HG03060 (cell line): ENCODE measurements at regions not wholly inside any gene's neighbourhood (a gene's known extent, or its start where the extent isn't known, plus 50 kb on each side); places are given as distances from the start of the nearest gene placed in this dataset.
"Not testable (repeated sequence)": the region's sequence is repeated elsewhere in the genome, so short reads cannot be mapped to it uniquely, and the experiment has no call there.

Experiments
- ATAC-seq: cut with Tn5 transposase; IDR thresholded peaks from one replicate; pipeline ENCODE4 v1.9.1; 2021; ENCODE audit warnings: low read depth, moderate number of reproducible peaks; ENCODE audit not compliant: unreplicated experiment

DNA sequence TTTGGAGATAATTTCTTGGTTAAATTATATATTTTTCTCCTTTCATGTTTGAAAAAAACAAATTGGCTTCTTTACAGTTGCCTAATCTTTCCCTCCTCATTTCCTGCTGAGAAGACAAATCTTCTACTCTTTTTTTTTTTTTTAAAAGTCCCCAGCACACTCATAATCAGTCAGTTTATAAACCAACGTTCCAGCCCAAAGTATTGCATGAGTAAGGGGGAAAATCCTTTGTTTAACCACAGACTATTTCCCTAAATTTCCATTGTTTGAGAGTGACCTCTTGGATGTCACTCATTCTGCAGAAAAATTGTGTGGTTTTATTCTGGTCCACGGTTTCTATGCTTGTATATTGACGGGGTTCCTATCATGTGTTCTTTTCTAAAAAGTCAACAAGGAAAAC is 55.1 kb upstream of the TLR4 start:
- ATAC-seq: no peak

DNA sequence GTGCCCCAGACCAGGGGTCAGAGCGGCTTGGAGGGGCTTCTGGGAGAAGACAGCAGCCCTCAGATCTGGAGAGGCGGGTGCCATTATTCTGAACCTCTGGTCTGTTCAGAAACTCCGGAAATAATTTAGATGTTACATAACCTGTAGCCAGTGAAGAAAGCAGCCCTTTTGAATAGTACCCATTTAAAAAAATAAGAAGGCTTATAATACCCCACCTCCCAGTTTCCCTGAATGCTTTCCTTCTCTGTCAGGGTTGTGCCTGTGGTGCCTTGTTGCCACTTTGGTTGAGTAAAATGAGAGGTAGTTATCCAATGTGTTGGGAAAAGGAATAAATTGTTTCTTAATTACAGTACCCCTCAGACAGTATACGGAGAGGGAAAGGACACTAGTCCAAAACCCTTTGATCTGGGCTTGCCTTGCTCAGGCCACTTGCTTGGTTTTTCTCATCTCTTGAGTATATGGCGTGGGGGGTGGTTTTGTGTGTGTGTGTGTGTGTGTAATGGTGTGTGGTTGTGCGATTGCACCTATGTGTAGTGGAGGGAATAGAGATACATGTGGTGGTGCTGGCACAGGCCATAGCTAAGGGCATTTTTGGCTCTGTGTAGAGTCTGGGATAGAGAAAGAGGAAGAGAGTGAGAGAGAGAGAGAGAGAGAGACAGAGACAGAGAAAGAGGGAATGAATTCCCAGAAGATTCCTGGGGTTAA is 59.1 kb upstream of the TLR4 start:
- ATAC-seq: no peak

DNA sequence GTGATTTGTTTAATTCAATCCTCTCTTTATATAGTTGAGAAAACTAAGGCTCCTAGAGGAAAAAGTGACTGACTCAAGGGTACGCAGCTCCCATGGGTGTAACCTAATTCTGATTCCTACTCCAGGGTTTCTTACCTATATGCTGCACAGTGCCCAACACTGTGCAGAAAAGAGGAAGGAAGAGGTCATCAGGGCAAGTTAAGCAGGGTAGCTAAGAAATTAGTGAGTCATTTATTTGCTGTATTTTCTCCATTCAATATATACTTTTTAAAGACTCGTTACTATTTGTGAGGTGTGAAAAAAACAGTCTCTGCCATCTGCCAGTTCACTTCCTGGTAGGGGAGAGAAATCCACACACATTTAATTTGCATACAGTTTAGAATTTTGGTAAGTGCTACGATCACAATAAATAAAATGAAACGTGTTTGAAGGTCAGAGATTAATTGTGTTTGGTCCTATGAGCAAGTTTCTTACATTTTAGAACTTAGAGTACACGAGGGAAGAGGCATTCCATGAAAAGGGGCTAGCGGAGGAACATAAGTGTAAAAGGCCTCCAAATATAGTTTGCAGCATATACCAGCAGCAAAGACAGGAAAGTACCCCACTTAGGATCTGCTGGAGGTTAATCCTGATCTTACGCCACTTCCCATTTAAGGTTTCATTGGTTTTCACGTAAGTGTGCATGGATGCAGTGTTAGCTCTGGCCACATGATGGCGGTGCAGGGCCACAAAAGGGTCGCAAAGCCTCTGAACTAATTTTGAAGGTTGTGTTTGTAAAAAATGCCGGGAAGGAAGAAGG is 59.9 kb upstream of the TLR4 start:
- peak; percentile 38 for ATAC-seq

DNA sequence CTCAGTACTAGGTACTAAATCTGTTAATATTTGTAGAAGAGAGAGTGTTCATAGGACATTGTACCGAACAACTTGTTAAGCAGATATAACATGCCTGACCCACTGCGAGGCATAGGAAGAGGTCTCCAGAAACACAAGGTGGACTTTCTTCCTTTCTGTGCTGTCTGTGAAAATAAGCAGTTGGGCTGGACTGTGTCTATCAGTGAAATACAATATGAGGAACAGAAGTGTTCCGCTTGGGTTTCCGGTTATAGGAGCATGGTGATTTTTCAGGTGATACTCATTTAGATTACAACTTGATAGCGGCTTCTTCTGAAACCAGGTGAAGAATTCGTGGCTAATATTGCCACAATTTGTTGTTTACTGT is 60.9 kb upstream of the TLR4 start:
- no peak for ATAC-seq

DNA sequence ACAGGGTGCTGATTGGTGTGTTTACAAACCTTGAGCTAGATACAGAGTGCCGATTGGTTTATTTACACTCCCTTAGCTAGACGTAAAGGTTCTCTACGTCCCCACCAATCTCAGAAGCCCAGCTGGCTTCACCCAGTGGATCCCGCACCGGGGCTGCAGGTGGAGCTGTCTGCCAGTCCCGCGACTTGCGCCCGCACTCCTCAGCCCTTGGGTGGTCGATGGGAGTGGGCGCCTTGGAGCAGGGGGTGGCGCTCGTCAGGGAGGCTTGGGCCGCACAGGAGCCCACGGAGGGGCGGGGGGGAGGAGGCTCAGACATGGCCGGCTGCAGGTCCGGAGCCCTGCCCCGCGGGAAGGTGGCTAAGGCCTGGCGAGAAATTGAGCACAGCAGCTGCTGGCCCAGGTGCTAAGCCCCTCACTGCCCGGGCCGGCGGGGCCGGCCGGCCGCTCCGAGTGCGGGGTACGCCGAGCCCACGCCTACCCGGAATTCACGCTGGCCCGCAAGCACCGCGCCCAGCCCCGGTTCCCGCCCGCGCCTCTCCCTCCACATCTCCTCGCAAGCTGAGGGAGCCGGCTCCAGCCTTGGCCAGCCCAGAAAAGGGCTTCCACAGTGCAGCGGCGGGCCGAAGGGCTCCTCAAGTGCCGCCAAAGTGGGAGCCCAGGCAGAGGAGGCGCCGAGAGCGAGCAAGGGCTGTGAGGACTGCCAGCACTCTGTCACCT is 61.5 kb upstream of the TLR4 start:
- ATAC-seq: not testable (repeated sequence)

DNA sequence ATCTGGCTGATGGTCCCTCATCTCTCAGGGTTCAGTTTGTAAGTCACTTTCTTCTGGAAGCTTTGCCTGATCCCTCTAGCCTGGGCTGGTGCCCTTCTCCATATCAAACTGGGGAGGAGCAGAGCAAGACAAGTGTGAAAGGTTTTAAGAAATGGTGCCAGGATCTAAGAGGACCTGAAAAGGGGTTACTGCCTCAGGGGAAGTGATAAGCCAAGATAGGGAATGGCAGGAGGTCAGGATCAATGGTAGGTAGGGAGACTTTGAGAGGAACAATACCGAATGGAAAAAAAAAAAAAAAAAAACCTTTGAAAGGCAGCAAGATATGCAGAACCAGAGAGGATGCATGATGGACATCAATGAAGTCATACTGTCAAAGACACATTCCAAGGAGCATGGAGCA is 67.5 kb upstream of the TLR4 start:
- no peak for ATAC-seq

DNA sequence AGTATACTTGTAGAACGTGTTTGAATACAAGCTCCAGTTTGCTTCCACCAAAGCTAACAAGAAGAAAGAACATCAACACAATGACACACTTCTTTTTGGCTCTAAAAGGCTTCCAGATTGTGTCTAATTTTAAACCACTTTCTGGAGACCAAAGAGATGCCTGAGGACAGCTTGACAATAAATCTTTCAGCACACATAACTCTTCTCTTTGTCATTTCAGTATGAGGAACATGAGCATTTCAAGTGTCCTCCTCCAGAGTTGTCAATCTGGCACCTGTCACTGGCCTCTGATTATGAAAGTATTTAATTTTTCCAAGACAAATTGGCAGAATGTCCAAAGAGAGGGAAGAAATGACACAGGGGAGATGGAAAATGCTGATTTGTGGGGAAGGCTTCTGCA is 79.0 kb upstream of the TLR4 start:
- ATAC-seq: no peak

DNA sequence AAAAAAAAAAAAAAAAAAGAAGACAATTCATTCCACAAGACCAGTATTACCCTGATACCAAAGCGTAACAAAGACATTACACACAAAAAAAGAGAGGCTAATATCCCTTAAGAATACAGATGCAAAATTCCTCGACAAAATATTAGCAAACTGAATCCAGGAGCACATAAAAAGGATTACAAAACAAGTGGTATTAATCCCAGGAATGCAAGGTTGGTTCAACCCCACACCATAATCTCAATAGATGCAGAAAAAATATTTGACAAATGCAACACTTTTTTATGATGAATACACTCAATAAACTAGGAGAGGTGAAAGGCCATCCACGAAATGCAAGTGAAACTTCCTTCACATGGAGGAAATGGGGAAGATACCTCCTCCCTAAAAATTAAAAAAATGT is 80.1 kb upstream of the TLR4 start:
- ATAC-seq: no peak

DNA sequence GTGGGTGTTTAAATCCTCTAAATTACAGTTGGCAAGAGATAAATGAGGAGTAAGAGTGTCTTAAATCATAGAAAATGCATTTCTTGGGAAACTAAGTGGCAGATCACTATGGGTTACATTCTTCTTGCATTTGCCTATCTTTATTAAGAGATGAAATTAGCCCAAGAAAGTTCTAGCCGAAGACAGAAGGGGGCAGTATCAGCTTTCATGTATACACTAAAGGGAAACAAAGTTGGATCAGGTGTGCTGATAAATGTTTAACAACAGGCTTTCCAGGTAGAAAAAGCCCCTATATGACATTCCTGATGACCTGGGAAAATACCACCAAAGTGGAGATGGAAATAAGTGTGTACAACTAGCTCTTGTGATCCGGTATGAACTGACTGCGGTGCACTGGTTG is 81.9 kb upstream of the TLR4 start:
- ATAC-seq: no peak

DNA sequence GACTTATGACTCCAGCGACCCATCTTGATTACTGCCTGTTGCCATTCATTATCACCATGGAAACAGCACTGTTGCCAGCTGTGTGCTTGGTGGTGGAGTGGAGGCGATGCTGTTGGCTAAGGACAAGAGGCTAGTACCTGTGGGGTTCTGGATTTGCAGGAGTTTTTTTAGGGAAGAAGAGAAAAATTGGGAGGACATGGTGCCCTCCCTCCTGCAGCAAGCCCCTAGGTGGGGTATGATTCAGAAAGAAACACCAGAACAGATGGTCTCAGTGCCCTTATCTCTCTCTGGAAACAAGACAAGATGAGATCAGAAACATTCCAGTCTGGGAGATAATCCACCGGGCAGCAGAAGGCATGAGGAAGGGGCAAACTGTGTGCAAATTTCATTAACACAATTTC is 87.8 kb upstream of the TLR4 start:
- no peak for ATAC-seq

DNA sequence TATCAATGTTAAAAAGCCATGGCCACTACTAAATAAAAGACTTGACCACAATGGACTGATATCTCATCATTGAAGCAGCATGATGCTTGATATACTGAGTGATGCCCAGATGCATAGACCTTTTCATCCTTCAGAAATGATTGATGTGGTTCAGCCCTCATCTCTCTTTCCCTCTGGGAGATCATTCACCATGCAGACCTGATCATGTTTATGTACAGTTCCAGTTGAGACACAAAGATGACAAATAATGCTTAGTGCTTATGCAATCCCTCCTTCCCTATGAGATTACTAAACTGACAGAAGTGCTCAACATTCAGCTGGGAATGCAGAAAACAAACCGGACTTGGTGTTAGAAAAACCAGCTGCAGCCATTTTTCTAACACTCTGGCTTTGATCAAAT is 91.9 kb upstream of the TLR4 start:
- ATAC-seq: no peak

DNA sequence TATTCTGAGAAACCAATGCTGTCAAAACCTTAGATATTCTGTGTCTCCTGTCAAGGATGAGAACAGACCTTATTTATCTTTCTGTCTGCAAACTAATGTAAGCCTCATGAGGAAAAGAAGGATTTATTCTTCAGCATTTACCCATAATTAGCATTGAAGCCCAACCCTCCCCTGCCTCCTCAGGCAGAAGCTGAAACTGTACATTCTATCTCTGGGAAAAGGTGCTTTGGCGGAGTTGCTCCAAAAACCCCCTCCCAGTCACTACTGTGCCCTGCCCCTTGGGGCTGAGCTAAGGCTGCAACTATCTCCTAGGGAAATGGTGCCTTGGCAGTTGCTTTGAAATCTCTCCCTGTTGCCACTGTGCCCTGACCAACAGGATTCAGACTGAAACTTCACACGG is 106.2 kb upstream of the TLR4 start:
- ATAC-seq: no peak

DNA sequence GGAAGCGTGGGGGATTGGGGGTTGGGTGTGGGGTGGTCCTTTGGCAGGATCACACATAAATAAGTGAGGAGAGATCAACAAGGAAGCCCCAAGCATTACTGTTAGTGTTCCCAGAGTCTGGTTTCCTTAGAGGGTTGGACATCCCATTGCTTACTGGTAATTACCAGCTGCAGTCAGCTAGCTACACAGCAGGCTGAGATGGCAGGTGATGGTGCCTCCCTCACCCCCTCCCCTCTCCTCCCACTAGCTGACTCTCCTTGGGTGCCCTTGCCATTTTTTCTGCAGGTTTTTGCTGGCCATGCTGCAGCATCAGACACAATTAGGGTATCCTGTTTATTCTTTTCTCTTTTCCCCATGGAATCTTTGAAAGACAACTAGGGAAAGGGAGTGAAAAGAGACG is 107.5 kb upstream of the TLR4 start:
- ATAC-seq: no peak

DNA sequence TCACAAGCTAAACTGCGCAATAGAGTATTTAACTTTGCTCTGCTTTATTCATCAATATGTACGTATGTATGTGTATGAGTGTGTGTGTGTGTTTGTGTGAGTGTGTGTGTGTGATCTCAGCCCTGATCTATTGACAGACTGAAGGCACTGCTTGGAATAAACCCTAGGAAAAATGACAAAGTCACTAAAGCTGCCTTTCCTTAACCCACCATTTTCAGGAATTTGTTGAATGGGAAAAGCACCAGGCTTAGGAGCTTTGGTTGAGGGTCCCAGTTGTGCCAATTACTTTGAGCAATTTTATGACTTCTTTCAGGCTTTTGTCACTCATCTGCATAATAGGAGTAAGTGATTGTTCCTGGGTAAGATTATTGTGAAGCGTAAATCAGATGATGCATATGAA is 108.6 kb upstream of the TLR4 start:
- no peak for ATAC-seq

DNA sequence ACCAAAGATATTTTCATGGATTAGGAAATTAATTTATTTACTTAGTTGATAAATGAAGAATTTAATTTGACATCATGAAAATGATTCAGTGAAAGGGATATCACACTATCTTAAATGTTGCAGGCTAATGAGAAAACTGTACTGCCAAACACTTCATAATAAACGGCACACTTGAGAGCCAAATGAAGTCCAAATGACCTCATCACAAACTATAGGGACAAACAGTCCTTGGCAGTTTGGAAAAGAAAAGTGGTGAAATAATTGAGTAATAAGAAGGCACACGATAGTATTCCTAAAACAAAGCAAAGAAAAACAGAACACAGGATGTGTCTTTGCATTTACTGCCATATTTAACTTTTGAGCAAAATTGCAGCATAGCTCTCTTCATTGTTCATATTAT is 116.9 kb upstream of the TLR4 start:
- no peak for ATAC-seq

DNA sequence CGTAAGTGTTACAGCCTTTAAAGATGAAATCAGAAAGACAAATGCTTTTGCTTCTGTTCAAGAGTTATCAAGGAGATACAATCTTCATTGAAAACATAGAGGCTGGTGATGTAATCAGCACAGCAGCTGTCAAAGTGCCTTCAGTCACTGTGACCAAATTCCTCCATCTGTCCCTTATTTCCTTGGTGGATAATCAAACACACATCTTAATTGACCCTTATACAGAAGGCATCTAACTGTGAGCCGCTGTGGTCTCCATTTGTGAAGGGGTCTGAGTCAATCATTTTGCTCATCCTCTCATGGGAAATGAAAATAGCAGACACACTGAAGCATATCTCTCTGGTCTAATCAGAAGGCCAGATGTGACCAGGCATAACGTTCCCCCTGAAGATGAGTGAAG is 130.1 kb upstream of the TLR4 start:
- no peak for ATAC-seq

DNA sequence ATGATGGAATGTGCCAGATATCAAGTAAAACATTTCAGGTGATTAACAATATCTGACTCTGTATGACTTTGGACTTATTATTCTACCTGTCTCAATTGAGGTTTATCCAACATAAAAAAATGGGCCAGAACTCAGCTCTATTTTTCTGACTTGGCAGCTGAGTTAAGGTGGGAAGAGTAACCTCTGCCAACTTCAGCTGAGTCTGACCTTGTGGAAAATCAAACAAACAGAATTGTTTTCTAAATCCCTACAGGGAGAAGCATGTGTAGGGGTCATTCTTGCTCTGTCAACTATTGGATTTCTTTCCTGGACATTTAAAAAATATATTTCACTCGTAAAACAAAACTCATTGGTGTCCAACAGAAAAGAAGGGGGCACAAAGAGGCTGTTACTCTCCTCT is 139.4 kb upstream of the TLR4 start:
- ATAC-seq: no peak

DNA sequence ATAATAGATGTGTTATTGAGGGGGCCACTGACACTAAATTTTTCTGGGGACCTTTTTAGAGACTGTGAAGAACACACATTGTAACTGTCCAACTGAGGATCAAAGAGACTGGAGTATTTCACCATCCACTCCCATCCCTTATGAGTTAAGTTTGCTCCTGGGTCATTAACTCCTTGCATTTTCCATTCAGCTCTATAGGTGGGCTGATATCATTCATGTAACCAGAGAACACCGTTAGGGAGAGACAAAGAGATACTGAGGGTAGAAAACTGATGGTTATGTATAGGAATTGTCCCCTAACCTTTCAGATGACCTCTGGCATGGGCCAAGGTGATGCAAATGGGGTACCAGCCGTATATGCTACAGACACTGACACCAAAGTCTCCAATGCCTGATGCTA is 142.4 kb upstream of the TLR4 start:
- ATAC-seq: no peak

DNA sequence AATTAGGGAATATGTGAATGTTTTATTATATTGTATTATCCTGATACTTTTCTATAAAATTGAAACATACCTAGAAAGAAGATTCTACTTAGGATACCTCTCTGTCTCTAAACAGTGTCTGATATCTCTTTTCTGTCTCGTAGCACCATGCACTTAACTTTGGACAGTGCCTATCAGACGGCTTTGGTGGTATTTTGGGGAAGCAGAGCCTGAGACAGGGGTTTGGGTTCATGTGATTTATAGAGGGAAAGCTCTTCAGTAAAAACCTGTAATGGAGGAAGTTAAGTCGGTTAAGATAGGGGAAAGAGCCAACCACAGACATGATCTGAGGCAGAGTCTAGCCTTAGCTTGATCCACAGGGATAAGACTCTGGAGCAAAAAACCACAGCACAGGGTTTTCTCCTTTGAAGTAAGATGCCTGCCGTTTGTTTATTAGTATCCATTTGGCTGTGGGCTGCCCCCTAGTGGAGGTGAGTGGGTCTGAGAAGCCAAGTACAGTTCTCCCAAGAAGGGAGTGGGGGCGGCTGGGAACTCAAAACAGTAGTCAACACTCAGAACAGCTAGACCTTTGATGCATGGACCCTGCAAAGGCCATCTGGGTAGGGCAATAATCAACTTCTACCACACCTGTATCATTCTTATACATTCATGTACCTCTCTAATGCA is 141.2 kb upstream of the ASTN2 start:
- ATAC-seq: peak; percentile 59

DNA sequence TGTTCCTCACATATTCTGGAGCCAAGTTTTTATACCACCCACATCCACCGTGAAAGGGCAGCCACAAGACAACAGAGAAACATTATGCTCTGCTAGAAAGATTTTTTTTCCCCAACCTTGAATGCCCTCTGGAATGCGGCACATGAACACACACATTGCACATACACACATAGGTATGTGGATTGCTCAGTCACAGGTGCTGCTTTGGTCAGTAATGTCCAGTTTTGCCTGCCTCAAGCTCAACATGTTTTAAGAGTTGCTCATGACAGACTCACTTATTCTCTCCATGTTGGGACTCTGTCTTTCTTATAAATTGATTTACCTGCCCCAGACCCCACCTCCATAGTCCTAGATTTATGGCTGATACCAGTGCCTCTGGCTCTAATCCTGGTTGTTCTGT is 138.0 kb upstream of the ASTN2 start:
- no peak for ATAC-seq

DNA sequence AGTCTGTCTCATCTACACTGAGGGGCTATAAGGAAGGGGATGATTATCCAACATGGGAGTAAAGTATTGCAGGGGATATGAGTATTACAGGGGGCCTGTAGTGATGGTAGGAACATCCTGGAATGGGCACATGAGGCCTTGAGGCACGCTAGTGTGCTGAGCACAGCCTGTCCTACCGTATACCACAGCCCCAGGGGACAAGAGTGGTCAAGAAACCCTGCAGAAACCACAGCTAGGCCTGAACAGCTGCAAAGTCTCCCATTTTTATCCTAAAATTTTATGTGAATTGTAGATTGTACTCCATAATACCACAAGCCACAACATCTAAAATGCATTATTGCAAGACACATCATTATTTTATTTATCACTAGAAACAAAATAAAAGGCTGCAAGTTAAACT is 136.3 kb upstream of the ASTN2 start:
- ATAC-seq: no peak
